ENCODE measurements at regions not wholly inside any gene's neighbourhood (a gene's known extent, or its start where the extent isn't known, plus 50 kb on each side); places are given as distances from the start of the nearest gene placed in this dataset.
"Not testable (repeated sequence)": the region's sequence is repeated elsewhere in the genome, so short reads cannot be mapped to it uniquely, and the experiment has no call there.

DNA sequence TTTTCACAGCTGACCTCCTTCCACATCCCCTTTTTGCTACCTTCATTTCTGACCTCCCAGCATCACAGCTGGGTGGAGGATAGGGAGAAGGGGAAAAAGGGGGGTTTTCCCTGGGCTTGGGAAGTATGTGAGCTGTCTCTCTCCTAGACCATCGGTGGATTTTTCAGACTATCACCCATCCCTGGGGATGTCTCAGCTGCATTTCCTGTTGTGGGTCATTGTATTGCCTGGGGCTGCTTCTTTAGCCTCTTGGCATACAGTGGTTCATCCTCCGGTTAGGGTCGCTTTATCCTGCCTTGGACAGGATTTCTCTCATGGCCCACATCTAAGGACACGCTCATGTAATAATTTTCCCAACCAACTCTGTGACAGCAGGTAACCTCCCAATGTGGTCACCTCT lies 142.5 kb upstream of the ARG1 start:
- DNase-seq (ENCODE audit: low spot score) = no peak

DNA sequence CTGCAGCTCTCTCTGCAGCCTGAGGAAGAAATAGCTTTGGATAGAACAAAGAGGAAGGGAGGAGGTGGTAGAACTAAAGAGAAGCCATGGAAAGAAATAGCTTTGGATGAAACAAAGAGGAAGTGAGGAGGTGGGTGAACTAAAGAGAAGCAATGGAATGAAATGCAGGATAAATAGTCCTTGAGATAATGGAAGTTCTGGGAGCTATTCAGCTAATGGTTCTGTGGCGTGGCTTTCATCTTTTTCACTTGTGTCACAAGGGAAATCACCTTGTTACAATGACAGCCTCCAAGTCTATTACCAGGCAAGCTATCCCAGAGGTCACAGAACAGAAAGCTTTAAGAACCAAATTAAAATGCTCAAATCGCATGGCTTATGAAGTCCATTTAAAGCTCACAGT lies 141.3 kb upstream of the ARG1 start:
- no peak for DNase-seq (ENCODE audit: low spot score)

DNA sequence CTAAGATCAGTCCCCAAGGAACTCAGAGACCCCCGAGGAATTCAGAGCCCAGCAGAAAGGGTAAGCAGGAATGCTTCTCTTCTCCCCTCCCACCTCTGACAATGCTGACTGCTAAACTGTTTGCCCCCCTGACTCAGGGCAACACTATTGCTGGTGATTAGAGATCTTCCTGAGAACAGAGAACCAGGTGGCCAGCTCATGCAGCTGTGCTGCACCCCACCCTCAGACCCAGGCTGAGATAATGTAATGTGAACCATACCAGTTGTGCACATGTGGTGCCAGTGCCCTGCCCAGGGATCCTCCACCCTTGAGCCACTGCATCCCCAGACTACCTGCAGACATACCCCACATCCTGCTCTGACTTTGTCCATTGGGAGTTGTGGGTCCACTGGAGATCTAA lies 139.1 kb upstream of the ARG1 start:
- DNase-seq (ENCODE audit: low spot score) = no peak

DNA sequence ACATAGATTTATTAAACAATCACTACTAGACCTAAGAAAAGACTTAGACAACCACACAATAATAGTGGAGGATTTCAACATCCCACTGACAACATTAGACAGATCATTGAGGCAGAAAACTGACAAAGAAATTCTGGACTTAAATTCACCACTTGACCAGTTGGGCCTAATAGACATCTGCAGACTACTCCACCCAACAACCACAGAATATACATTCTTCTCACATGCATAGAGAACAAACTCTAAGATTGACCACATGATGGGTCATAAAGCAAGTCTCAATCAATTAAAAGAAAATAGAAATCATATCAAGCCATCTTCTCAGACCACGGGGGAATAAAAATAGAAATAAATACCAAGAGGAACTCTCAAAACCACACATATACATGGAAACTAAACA lies 136.7 kb upstream of the ARG1 start:
- no peak for DNase-seq (ENCODE audit: low spot score)

DNA sequence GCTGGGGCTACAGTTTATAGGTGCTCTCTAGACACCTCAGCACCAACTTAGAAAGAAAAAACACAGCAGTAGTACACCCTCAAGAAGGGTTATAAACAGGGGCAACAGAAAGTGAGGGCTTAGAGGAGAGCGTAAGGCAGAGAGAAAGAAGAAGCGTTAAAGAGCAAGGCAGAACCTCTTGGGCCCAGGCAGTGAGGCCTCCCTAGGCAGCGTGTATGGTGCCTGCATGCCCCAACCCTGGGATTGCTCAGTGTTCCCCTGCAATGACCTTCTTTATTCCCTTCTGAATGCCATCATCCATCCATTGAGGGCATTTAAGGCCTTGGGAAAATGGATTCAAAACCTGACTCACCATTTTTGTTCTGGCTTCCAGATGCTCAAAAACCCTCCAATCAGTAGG lies 130.0 kb upstream of the ARG1 start:
- no peak for DNase-seq (ENCODE audit: low spot score)

DNA sequence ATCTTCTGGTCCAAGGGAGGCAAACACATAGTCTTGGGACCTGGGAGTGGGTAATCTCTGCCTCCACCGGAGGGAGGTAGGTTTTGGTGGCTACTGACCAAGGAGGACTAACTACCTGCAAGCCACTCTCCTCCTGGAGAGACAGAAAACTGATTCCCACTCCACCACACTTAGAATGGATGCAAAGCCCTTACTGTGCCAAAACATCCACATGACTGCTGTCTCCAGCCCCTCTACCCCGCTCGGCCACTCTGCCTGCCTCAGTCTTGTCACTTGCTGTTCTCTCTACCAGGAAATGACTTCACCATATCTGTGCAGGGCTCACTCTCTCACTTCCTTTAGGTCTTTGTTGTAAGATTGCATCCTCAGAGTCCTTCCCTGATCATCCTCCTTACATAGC lies 129.5 kb upstream of the ARG1 start:
- no peak for DNase-seq (ENCODE audit: low spot score)

DNA sequence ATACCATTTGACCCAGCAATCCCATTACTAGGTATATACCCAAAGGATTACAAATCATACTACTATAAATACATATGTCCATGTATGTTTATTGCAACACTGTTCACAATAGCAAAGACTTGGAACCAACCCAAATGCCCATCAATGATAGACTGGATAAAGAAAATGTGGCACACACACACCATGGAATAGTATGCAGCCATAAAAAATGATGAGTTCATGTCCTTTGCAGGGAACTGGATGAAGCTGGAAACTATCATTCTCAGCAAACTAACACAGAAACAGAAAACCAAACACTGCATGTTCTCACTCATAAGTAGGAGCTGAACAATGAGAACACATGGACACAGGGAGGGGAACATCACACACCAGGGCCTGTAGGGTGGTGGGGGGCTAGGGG lies 127.7 kb upstream of the ARG1 start:
- not testable (repeated sequence) for DNase-seq (ENCODE audit: low spot score)

DNA sequence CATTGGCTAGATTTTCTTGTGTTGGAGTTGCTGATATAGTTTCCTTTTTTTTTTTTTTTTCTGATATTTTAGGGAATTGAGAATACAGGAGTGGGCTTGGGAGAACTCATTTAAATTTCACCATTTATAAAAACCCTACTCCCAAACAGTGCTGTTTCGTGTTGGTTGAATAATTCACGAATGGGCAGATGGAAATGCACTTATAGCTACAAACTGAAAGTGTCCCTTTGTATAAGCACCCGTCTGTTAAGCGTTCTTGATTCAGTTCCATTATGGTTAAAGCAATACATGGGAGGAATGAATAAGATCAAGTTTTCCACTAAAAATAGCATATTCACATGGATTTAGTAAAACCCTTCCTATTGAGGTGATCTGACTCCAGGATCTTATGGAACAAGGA lies 122.2 kb upstream of the ARG1 start:
- no peak for DNase-seq (ENCODE audit: low spot score)

DNA sequence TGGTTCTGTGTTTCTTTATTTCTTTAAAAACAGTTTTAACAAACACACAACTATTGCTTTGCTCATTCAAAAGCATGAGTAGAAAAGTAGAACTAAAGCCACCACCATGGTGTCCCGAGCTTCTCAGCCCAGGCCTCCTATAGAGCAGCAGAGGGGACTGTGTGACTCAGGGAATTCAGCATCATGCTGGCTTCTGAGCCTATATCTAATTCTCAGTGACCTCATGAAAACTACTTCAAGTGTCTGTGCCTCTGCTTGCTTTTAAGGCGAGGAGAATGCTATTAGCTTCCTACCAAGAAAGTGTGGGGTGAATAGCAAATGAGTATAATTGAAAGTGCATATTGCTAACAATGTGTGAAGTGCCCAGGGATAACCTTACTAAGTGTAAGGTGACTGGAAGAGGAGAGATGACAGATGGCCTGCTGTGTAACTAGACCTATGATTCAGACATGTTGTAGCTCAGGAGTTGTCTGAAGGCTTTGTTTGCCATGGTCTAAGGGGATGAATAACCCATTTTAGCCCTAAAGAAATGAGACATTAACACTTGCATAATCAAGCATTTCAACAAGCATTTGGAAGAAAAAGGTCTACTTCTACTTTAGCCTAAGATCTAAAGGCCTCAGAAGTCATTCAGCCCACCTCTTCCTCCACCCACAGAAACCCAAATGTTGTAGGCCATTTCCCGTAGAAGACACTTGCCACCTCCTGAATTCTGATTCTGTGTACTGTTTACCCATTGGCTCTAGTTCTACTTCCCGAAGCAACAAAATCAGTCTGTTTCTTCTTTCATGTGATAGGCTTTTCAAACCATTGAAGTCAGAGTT lies 121.5 kb upstream of the ARG1 start:
- no peak for DNase-seq (ENCODE audit: low spot score)

DNA sequence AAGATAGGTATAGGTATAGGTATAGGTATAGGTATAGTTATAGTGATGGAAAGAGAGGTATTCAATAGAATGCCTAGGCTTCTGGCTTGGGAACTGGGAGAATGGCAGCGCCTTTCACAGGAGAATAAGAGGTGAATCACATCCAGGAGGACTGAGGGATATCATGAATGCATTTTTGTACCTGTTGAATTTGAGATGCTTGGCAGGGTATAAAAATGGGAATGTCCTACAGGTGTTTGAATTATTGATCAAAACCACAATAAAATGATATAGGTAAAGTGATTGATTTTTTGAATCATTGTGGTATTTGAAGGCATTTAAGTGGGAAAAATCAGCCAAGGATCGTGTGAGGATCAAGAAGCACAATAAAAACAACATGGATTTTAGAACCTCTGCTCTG lies 119.2 kb upstream of the ARG1 start:
- no peak for DNase-seq (ENCODE audit: low spot score)

DNA sequence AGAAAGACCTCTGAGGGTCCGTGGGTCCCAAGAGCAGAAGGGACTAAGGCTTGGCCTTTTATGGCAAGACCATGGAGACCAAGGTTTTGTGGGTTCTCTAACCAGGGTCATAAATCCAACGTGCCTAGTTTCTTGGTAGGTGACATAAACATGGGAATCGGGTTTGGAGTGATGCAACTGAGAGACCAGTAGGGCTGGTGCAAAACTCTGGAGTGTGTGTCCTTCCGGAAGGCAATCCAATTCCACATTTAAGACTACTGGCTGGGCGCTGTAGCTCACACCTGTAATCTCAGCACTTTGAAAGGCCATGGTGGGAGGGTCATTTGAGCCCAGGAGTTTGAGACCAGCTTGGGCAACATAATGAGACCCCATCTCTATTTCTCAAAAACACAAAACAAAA lies 116.5 kb upstream of the ARG1 start:
- no peak for DNase-seq (ENCODE audit: low spot score)

DNA sequence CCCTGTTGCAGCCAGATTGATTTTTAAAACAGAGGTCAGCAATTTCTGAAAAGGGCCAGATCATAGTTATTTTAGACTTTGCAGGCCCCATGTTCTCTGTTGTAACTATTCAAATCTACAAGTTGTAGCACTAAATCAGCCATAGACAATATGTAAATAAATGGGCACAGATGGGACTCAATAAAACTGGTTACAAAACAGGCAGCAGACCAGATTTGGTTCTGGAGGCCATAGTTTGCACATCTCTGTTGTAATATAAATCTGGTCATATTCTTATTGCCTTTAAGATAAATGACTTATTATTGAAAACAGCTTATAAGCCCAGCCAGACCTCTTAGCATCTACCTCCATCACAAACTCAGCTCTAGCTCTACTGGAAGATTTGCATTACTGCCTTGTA lies 114.0 kb upstream of the ARG1 start:
- no peak for DNase-seq (ENCODE audit: low spot score)

DNA sequence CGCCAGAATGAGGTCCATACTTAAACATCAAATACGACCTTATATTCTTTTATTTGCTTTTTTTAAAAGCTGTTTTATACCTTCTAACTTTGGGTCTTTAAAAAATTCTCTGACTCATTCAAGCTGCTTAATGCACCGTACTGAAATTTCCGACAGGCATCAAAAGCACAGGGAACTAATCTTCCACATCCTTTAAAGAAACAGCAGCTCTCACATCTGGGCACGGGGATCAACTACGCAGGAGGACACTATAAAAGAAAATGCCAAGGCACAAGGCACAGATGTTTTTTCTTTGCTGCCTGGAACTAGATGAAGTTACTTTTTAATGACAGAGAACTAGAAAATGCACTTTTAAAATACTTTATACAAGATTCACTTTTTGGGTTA lies 112.4 kb upstream of the ARG1 start:
- DNase-seq (ENCODE audit: low spot score) = no peak

DNA sequence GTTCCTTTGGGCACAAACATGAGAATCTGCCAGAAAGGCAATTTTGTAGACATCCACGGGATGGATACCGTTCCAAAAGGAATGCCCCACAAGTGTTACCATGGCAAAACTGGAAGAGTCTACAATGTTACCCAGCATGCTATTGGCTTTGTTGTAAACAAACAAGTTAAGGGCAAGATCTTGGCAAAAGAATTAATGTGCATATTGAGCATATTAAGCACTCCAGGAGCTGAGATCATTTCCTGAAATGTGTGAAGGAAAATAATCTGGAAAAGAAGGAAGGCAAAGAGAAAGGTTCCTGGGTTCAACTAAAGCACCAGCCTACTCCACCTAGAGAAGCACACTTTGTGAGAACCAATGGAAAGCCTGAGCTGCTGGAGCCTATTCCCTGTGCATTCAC lies 103.9 kb upstream of the ARG1 start:
- DNase-seq (ENCODE audit: low spot score) = no peak

DNA sequence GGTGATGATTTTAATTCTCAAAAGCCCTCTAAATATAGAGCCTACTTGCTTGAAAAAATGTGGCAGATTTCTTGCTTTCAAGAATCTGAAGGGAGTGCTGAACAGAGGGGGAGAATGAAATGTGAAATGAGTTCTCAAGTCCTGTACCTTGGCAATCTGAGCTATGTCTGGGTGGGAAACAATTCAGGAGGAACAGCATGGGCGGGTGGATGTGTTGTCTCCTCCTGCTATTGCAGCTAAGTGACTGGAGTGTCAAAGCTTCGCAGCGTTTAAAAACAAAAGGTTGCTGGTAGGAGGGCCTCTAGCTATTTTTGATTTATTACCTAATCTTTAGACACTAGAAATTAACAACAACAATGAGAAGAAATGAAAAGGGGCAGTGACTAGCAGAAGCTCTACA lies 102.5 kb upstream of the ARG1 start:
- no peak for DNase-seq (ENCODE audit: low spot score)

DNA sequence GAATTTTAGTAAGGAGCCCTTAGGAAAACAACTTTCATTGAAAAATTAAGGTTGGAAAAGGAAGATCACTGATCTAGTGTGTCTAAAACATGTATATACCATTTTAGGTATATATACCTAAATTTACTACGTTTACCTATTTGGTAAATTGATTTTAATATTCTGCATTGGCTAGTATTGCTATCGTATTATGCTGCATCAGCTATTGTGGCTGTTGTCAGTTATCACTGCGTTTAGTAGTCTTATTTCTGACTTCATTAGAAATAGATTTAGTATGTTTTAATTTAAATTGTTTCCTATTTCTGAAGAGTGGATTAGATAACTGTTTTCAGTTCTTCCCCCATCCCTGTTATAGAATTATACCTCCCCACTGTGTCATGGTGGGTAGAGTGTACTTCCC lies 101.7 kb upstream of the ARG1 start:
- DNase-seq (ENCODE audit: low spot score) = no peak

DNA sequence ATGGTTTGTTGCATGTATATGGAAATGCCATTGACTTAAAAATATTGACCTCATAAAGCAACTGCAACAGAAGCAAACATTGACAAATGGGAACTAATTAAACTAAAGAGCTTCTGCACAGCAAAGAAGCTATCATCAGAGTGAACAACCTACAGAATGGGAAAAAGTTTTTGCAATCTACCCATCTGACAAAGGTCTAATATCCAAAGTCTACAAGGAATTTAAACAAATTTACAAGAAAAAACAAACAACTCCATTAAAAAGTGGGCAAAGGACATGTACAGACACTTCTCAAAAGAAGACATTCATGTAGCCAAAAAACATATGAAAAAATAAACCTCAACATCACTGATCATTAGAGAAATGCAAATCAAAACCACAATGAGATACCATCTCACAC lies 99.7 kb upstream of the ARG1 start:
- DNase-seq (ENCODE audit: low spot score) = not testable (repeated sequence)

DNA sequence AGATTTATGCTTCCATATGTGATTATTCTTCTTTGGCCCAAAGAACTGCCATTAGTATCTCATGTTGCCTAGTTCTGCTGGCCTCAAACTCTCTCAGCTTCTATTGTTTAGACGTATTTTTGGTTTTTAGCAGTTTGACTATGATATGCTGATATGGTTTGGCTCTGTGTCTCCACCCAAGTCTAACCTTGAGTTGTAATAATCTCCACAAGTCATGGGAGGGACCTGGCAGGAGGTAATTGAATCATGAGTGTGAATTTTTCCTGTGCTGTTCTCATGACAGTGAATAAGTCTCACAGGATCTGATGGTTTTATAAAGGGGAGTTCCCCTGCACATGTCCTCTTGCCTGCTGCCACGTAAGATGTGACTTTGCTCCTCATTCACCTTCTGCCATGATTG lies 96.7 kb upstream of the ARG1 start:
- no peak for DNase-seq (ENCODE audit: low spot score)

DNA sequence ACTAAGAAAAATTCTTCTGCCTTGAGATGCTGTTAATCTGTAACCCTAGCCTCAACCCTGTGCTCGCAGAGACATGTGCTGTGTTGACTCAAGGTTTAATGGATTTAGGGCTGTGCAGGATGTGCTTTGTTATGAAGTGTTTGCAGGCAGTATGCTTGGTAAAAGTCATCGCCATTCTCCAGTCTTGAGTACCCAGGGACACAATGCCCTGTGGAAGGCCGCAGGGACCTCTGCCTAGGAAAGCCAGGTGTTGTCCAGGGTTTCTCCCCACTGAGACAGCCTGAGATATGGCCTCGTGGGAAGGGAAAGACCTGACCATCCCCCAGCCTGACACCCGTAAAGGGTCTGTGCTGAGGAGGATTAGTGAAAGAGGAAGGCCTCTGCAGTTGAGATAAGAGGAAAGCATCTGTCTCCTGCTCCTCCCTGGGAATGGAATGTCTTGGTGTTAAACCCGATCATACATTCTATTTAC lies 94.2 kb upstream of the ARG1 start:
- not testable (repeated sequence) for DNase-seq (ENCODE audit: low spot score)

DNA sequence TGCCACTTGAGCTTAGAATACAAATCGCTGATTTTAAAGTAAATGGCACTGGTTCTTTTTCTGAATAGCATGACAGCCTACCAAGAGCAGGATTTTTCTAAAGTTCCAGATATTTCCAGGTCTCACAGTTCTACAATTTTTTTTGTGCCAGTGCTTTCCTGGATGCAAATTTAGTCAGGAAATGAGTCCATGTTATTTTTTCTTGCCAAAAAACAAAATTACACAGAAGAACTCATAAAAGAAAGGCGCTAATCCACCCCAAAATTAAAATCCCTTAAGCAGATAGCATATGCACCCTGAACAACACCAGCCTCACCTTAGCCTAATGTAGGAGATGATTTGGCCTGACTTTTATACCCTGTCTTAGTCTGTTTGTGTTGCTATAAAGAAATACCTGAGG lies 86.4 kb upstream of the ARG1 start:
- DNase-seq (ENCODE audit: low spot score) = no peak

DNA sequence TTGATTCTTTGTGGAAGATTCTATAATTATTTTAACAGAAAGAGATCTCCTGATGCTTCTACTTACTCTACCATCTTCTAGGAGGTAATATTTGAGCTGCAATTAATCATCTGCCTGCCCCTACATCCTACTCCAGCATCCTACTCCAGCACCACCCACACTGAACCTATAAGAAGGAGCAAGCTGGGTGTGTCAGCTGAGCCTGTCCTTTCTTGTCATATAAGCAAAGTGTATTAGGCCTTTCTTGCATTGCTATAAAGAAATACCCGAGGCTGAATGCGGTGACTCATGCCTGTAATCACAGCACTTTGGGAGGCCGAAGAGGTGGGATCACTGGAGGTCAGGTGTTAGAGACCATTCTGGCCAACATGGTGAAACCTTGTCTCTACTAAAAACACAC lies 84.2 kb upstream of the ARG1 start:
- no peak for DNase-seq (ENCODE audit: low spot score)

DNA sequence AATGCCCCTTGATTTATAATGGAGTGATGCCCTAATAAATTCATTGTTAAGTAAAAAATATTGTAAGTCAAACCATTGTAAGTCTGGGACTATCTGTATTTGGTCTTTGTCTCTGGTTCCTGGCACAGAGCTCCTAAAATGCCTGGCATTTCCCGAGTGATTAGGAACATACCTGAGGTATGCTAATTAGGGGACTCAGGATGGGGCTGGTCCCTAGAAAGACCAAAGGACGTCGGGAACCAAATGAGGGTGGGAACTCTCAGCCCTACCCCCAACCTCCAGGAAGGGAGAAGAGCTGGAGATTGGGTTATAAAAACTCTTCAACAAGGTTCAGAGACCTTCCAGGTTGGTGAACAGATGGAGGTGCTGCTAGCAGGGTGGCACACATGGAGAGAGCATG lies 82.6 kb upstream of the ARG1 start:
- DNase-seq (ENCODE audit: low spot score) = no peak

DNA sequence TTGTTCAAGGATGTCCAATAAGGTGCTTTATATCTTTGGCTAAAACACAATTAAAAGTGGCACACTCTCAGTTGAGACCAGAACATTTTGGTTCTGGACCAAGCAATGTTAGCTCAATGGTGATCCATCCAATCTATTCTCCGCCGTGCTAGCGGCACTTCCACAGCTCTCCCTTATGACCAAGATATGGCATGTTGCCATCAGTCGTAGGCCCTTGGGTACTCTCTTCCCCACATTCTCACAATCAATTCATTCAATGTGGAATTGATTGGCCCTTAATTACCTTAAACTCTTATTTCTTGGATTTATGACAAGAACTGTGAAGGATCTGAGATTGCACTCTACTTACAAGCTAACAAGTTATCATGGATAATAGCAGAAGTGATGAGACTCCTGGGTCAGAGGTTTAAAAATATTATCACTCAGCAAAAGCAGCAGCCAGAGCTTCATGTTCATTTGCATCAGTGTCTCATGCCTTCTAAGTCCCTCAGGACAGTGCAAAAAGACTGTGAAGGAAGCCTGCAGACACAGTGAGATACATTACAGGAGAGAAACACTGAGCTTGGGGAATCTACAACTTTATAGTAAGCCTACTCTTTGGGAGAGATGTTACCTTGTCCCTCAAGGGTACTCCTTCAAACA lies 80.0 kb upstream of the ARG1 start:
- no peak for DNase-seq (ENCODE audit: low spot score)

DNA sequence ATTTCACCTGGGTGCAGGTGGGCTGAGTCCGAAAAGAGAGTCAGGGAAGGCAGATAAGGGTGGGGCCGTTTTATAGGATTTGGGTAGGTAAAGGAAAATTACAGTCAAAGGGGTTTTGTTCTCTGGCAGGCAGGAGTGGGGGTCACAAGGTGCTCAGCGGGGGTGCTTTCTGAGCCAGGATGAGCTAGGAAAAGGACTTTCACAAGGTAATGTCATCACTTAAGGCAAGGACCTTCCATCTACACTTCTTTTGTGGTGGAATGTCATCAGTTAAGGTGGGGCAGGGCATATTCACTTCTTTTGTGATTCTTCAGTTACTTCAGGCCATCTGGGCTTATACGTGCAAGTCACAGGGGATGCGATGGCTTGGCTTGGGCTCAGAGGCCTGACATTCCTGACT lies 68.6 kb upstream of the ARG1 start:
- DNase-seq (ENCODE audit: low spot score) = not testable (repeated sequence)
